Fibroblast of lung (primary cell): ENCODE measurements at regions not wholly inside any gene's neighbourhood (a gene's known extent, or its start where the extent isn't known, plus 50 kb on each side); places are given as distances from the start of the nearest gene placed in this dataset.

ENCODE experiments used
- DNase-seq, 2 donors: peaks; one replicate each; pipeline versions ENCODE4 v3.0.0 to v3.0.0-alpha.2; 2010; ENCODE audit warnings: low read depth in 2 of 2
- H2AFZ ChIP-seq: 2 replicates; pipeline ENCODE4 v1.5.1; 2012; ENCODE audit warnings: low read length, control low read depth, inconsistent platforms
- H3K27ac ChIP-seq: 2 replicates; pipeline ENCODE4 v1.5.1; 2011; ENCODE audit warnings: low read length, control low read depth; ENCODE audit not compliant: insufficient read depth
- H3K27me3 ChIP-seq: 2 replicates; pipeline ENCODE4 v1.5.1; 2011; ENCODE audit warnings: mild to moderate bottlenecking, low read length; ENCODE audit not compliant: control insufficient read depth, insufficient read depth
- H3K36me3 ChIP-seq: 2 replicates; pipeline ENCODE4 v1.5.1; 2011; ENCODE audit warnings: low read length; ENCODE audit not compliant: control insufficient read depth, insufficient read depth
- H3K4me1 ChIP-seq: 2 replicates; pipeline ENCODE4 v1.5.1; 2011; ENCODE audit warnings: low read length; ENCODE audit not compliant: control insufficient read depth, insufficient read depth; ENCODE audit errors: extremely low read depth
- H3K4me2 ChIP-seq: 2 replicates; pipeline ENCODE4 v1.5.1; 2011; ENCODE audit warnings: low read length, control low read depth; ENCODE audit not compliant: insufficient read depth; ENCODE audit errors: extremely low read depth
- H3K4me3 ChIP-seq, 4 experiments: fragments of 200-600 bp in 1 of 4; sonication (generic) in 1 of 4; replicated peaks in 1 of 4; 2 replicates each; pipeline ENCODE4 v1.5.1; 2011 to 2016; ENCODE audit warnings: low read length in 4 of 4, low read depth in 3 of 4, mild to moderate bottlenecking in 3 of 4, control low read depth in 2 of 4, inconsistent platforms in 1 of 4, mixed read lengths in 1 of 4; ENCODE audit not compliant: insufficient read depth in 1 of 4; ENCODE audit errors: control extremely low read depth in 1 of 4
- H3K79me2 ChIP-seq: 2 replicates; pipeline ENCODE4 v1.5.1; 2012; ENCODE audit warnings: mild to moderate bottlenecking, low read length, inconsistent platforms; ENCODE audit not compliant: control insufficient read depth, insufficient read depth
- H3K9ac ChIP-seq: 2 replicates; pipeline ENCODE4 v1.5.1; 2011; ENCODE audit warnings: mild to moderate bottlenecking, low read length, control low read depth; ENCODE audit not compliant: insufficient read depth
- H3K9me3 ChIP-seq: 2 replicates; pipeline ENCODE4 v1.5.1; 2012; ENCODE audit warnings: low read depth, low read length; ENCODE audit not compliant: control insufficient read depth, insufficient read depth
- H4K20me1 ChIP-seq: 2 replicates; pipeline ENCODE4 v1.5.1; 2011; ENCODE audit warnings: low read length; ENCODE audit not compliant: control insufficient read depth, insufficient read depth; ENCODE audit errors: extremely low read depth
- EZH2 ChIP-seq: IDR thresholded peaks from 2 replicates; pipeline ENCODE4 v1.5.1; 2012; ENCODE audit warnings: low read length, control low read depth, mild to moderate bottlenecking; ENCODE audit errors: missing control alignments
- TF ChIP-seq, protein P1 (sequence below), 2 donors: IDR thresholded peaks in 1 of 2; conservative IDR thresholded peaks in 1 of 2; 1 replicate in 1 of 2; 2 replicates in 1 of 2; pipeline ENCODE4 v1.5.1; 2011 to 2012; ENCODE audit warnings: low read length in 2 of 2, control low read depth in 1 of 2, inconsistent platforms in 1 of 2, low read depth in 1 of 2, mild to moderate bottlenecking in 1 of 2

DNA sequence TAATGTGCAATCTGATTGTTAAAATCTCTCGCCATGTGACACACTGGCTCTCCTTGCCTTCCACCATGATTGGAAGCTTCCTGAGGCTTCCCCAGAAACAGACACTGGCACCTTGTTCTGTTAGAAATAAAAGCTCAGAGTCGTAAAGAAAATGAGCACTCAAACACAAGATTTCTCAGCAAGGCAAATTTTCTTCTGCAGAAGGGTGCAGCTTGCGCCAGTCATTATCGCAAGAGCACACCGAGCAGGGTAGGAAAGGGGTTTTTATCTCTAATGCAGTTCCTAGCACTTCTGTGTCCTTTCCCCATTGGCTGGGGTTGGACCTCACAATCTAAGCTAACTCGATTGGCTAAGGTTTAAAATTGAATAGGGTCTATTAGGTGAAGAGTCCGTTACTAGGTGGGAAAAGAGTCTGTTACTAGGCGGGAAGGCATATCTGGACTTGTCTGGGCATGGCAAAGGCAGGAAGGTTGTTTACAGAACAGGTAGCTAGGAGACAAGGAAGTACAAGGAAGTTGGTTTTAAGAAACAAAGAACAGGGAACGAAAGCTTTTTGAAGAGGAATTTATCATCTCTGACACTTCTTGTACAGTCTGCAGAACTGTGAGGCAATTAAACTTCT is 62.6 kb upstream of the BICD1 start:
- Histone ChIP-seq H3K27ac (no peak overlapping the region), H3K4me3 (no peak overlapping the region), H2AFZ (no peak overlapping the region), H3K9me3 (no peaks in the 10 kb centered on the region), H3K27me3 (no peaks in the 10 kb centered on the region), H3K4me1 (no peaks in the 10 kb centered on the region), H3K9ac (no peak overlapping the region), H4K20me1 (no peaks in the 10 kb centered on the region), H3K36me3 (no peaks in the 10 kb centered on the region), H3K4me2 (no peak overlapping the region), H3K79me2 (no peaks in the 10 kb centered on the region)
- TF ChIP-seq, protein P1, sequence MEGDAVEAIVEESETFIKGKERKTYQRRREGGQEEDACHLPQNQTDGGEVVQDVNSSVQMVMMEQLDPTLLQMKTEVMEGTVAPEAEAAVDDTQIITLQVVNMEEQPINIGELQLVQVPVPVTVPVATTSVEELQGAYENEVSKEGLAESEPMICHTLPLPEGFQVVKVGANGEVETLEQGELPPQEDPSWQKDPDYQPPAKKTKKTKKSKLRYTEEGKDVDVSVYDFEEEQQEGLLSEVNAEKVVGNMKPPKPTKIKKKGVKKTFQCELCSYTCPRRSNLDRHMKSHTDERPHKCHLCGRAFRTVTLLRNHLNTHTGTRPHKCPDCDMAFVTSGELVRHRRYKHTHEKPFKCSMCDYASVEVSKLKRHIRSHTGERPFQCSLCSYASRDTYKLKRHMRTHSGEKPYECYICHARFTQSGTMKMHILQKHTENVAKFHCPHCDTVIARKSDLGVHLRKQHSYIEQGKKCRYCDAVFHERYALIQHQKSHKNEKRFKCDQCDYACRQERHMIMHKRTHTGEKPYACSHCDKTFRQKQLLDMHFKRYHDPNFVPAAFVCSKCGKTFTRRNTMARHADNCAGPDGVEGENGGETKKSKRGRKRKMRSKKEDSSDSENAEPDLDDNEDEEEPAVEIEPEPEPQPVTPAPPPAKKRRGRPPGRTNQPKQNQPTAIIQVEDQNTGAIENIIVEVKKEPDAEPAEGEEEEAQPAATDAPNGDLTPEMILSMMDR (conservative IDR thresholded peaks at IDR 0.05 in 1 of 2, IDR thresholded peaks at IDR 0.05 in 1 of 2; ENCODE audit: low read depth in 1 of 2, low read length in 2 of 2), result no peak
- TF ChIP-seq EZH2, result no peak
- no peak for DNase-seq

DNA sequence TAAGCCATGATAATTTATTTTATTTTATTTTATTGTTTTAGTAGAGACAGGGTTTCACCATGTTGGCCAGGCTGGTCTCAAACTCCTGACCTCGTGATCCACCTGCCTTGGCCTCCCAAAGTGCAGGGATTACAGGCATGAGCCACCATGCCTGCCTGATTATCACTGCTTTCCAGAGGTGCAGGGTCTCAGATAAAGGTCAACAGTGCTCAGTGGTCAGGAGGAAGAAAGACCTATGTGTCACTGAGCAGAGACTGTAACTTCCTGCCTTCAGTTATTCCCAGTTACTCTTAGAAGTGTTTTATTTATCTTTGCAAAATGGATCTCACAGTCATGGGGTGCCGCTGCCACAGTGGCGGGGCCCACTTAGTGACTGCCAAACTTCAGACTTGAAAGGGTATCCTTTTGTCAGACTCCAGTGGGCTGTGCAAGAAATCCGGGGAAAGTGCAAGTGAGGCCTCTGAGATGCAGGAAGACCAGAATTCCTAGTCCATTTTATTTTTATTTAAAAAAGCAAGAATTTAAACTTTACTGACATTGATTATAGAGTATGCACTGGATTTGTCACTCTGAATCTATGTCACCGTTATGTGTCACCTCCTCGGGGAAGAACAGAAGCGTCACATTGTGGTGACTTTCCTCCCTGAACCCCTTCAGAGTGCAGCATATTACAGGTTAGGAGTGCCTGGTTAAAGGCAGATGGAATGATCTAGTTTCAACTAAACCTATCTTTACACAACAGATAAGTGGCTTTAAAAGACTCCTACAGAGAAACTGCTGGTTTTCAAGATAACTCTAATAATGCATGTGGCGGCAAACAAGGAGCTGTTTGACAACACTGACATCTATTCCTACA is 59.1 kb upstream of the BICD1 start:
- Histone ChIP-seq H3K9me3 (no peaks in the 10 kb centered on the region), H3K27ac (no peak overlapping the region), H4K20me1 (no peaks in the 10 kb centered on the region), H3K4me1 (no peaks in the 10 kb centered on the region), H3K4me3 (no peak overlapping the region), H3K27me3 (no peaks in the 10 kb centered on the region), H2AFZ (no peak overlapping the region), H3K36me3 (no peaks in the 10 kb centered on the region), H3K4me2 (no peak overlapping the region), H3K79me2 (no peaks in the 10 kb centered on the region), H3K9ac (no peak overlapping the region)
- no peak for TF ChIP-seq EZH2
- TF ChIP-seq, protein P1 (conservative IDR thresholded peaks at IDR 0.05 in 1 of 2, IDR thresholded peaks at IDR 0.05 in 1 of 2; ENCODE audit: low read depth in 1 of 2, low read length in 2 of 2), result no peak
- no peak for DNase-seq

DNA sequence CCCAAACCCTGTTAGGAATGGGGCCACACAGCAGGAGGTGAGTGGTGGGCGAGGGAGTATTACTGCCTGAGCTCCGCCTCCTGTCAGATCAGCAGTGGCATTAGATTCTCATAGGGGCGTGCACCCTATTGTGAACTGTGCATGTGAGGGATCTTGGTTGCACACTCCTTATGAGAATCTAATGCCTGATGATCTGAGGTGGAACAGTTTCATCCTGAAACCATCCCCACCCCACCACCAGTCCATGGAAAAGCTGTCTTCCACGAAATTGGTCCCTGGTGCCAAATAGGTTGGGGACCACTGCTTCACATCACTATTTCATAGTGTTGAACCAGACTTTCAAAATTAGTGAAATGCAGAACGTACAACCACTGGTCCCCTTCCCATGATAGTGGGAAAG is 57.9 kb upstream of the BICD1 start:
- Histone ChIP-seq H3K79me2 (no peaks in the 10 kb centered on the region), H3K4me1 (no peaks in the 10 kb centered on the region), H3K9me3 (no peaks in the 10 kb centered on the region), H3K4me2 (no peak overlapping the region), H2AFZ (no peak overlapping the region), H3K27ac (no peak overlapping the region), H3K9ac (no peak overlapping the region), H3K4me3 (no peak overlapping the region), H3K36me3 (no peaks in the 10 kb centered on the region), H4K20me1 (no peaks in the 10 kb centered on the region), H3K27me3 (no peaks in the 10 kb centered on the region)
- DNase-seq, result no peak
- TF ChIP-seq, protein P1 (conservative IDR thresholded peaks at IDR 0.05 in 1 of 2, IDR thresholded peaks at IDR 0.05 in 1 of 2; ENCODE audit: low read depth in 1 of 2, low read length in 2 of 2), result no peak
- TF ChIP-seq EZH2, result no peak
